H1 (cell line): ENCODE measurements at regions not wholly inside any gene's neighbourhood (a gene's known extent, or its start where the extent isn't known, plus 50 kb on each side); places are given as distances from the start of the nearest gene placed in this dataset.

Source experiments
- CTCF ChIA-PET: fragments of 300-600 bp; sonication (Branson Sonifier 250); formaldehyde crosslinking; loops from one replicate; lab custom pipeline; 2021; ENCODE audit not compliant: partially characterized antibody; lab: Charles Lee
- POLR2A ChIA-PET: fragments of 300-600 bp; sonication (Branson Sonifier 250); formaldehyde crosslinking; loops from one replicate; lab custom pipeline; 2021; ENCODE audit warnings: inconsistent platforms; ENCODE audit not compliant: partially characterized antibody; lab: Charles Lee
- DNase-seq, 2 experiments: peaks; one replicate each; pipeline versions ENCODE4 v3.0.0 to v3.0.0-alpha.2; 2010 to 2022; ENCODE audit warnings: low spot score in 2 of 2, low read depth in 1 of 2, mixed read lengths in 1 of 2
- FAIRE-seq: peaks from 2 replicates; lab custom pipeline; 2011; peaks lifted over from hg19 to GRCh38; lab: Jason Lieb, UNC
- H2AFZ ChIP-seq: 2 replicates; pipeline ENCODE4 v1.8.1; 2012; ENCODE audit warnings: low read length, inconsistent platforms
- H2AK5ac ChIP-seq: 2 replicates; pipeline ENCODE4 v1.6.1; 2013; ENCODE audit warnings: low read depth, low read length
- H2BK120ac ChIP-seq: replicated peaks from 2 replicates; pipeline ENCODE3; 2013; ENCODE audit warnings: low read depth, low read length, inconsistent platforms
- H2BK12ac ChIP-seq: 2 replicates; pipeline ENCODE4 v1.6.1; 2013; ENCODE audit warnings: low read depth, low read length
- H2BK15ac ChIP-seq: 2 replicates; pipeline ENCODE4 v1.6.1; 2013; ENCODE audit warnings: low read length
- H2BK20ac ChIP-seq: 2 replicates; pipeline ENCODE4 v1.6.1; 2013; ENCODE audit warnings: low read length
- H2BK5ac ChIP-seq: 2 replicates; pipeline ENCODE4 v1.6.1; 2013; ENCODE audit warnings: low read depth, low read length
- H3K14ac ChIP-seq: 2 replicates; pipeline ENCODE4 v1.6.1; 2013; ENCODE audit warnings: inconsistent platforms; ENCODE audit not compliant: insufficient read length
- H3K18ac ChIP-seq: 2 replicates; pipeline ENCODE4 v1.6.1; 2013; ENCODE audit warnings: low read length; ENCODE audit errors: extremely low read depth
- H3K23ac ChIP-seq: 2 replicates; pipeline ENCODE4 v1.6.1; 2013; ENCODE audit warnings: inconsistent platforms; ENCODE audit not compliant: insufficient read length
- H3K23me2 ChIP-seq: 2 replicates; pipeline ENCODE4 v1.6.1; 2013; ENCODE audit warnings: low read depth, low read length
- H3K27ac ChIP-seq: 2 replicates; pipeline ENCODE4 v1.6.1; 2011; ENCODE audit warnings: low read depth, low read length, inconsistent platforms
- H3K27me3 ChIP-seq, 4 experiments: replicated peaks in 1 of 4; 1 replicate in 1 of 4; 2 replicates in 3 of 4; pipeline versions ENCODE4 v1.6.1 to v1.8.1; 2011 to 2013; ENCODE audit warnings: low read length in 3 of 4, mild to moderate bottlenecking in 3 of 4, inconsistent platforms in 2 of 4, mixed read lengths in 2 of 4, moderate library complexity in 1 of 4; ENCODE audit not compliant: control insufficient read depth in 3 of 4, insufficient read depth in 3 of 4; ENCODE audit errors: extremely low read depth in 1 of 4
- H3K36me3 ChIP-seq, 4 experiments: 2 replicates each; pipeline versions ENCODE4 v1.6.1 to v1.8.1; 2011 to 2013; ENCODE audit warnings: mild to moderate bottlenecking in 4 of 4, low read length in 3 of 4, moderate library complexity in 2 of 4, control low read depth in 1 of 4, inconsistent platforms in 1 of 4; ENCODE audit not compliant: insufficient read depth in 4 of 4, control insufficient read depth in 2 of 4
- H3K4ac ChIP-seq: replicated peaks from 2 replicates; pipeline ENCODE3; 2013; ENCODE audit warnings: low read length, low read depth, mixed read lengths, inconsistent platforms; ENCODE audit not compliant: insufficient read length
- H3K4me1 ChIP-seq, 4 experiments: replicated peaks in 1 of 4; 1 replicate in 1 of 4; 2 replicates in 3 of 4; pipeline versions ENCODE4 v1.6.1 to v1.8.1; 2011 to 2013; ENCODE audit warnings: low read length in 3 of 4, inconsistent platforms in 2 of 4, mixed read lengths in 1 of 4; ENCODE audit not compliant: insufficient read depth in 4 of 4, control insufficient read depth in 3 of 4
- H3K4me2 ChIP-seq, 2 experiments: 2 replicates each; pipeline versions ENCODE4 v1.6.1 to v1.8.1; 2011 to 2013; ENCODE audit warnings: low read depth in 2 of 2, low read length in 2 of 2, control low read depth in 1 of 2, inconsistent platforms in 1 of 2, mild to moderate bottlenecking in 1 of 2; ENCODE audit not compliant: insufficient read depth in 1 of 2
- H3K4me3 ChIP-seq, 4 experiments: fragments of 200-600, 300-600 bp in 1 of 4; sonication (generic), shearing (Covaris generic), sonication (Bioruptor Twin) in 1 of 4; 2 replicates each; pipeline versions ENCODE4 v1.5.1 to v1.8.1; 2011 to 2016; ENCODE audit warnings: low read length in 4 of 4, low read depth in 3 of 4, control low read depth in 2 of 4, inconsistent platforms in 2 of 4, mild to moderate bottlenecking in 2 of 4, mixed read lengths in 1 of 4, moderate library complexity in 1 of 4; ENCODE audit not compliant: insufficient read depth in 2 of 4; ENCODE audit errors: extremely low read depth in 1 of 4
- H3K56ac ChIP-seq: replicated peaks from 2 replicates; pipeline ENCODE3; 2013; ENCODE audit warnings: low read depth, mild to moderate bottlenecking, mixed read lengths, low read length, inconsistent platforms; ENCODE audit not compliant: insufficient read length
- H3K79me1 ChIP-seq: 2 replicates; pipeline ENCODE4 v1.6.1; 2013; ENCODE audit warnings: low read depth, low read length, control low read depth
- H3K79me2 ChIP-seq, 2 experiments: 2 replicates each; pipeline versions ENCODE4 v1.6.1 to v1.8.1; 2012 to 2013; ENCODE audit warnings: low read length in 2 of 2, mild to moderate bottlenecking in 2 of 2, inconsistent platforms in 1 of 2; ENCODE audit not compliant: insufficient read depth in 2 of 2, control insufficient read depth in 1 of 2
- H3K9ac ChIP-seq, 4 experiments: replicated peaks in 1 of 4; 1 replicate in 1 of 4; 2 replicates in 3 of 4; pipeline versions ENCODE4 v1.6.1 to v1.8.1; 2011 to 2013; ENCODE audit warnings: low read depth in 3 of 4, low read length in 3 of 4, control low read depth in 2 of 4, mild to moderate bottlenecking in 2 of 4, moderate library complexity in 2 of 4, inconsistent platforms in 1 of 4; ENCODE audit errors: extremely low read depth in 1 of 4
- H3K9me3 ChIP-seq, 2 experiments: 2 replicates each; pipeline versions ENCODE4 v1.6.1 to v1.8.1; 2012 to 2013; ENCODE audit warnings: mild to moderate bottlenecking in 2 of 2, moderate library complexity in 2 of 2, control low read depth in 1 of 2, inconsistent platforms in 1 of 2, low read depth in 1 of 2, low read length in 1 of 2, mixed read lengths in 1 of 2; ENCODE audit not compliant: insufficient read depth in 2 of 2
- H4K20me1 ChIP-seq, 2 experiments: replicated peaks in 1 of 2; 2 replicates each; pipeline versions ENCODE3 to v1.8.1; 2011 to 2013; ENCODE audit warnings: inconsistent platforms in 2 of 2, low read length in 2 of 2, mild to moderate bottlenecking in 1 of 2; ENCODE audit not compliant: insufficient read depth in 2 of 2, control insufficient read depth in 1 of 2
- H4K5ac ChIP-seq: 2 replicates; pipeline ENCODE4 v1.6.1; 2013; ENCODE audit warnings: low read length, low read depth, mixed read lengths, inconsistent platforms; ENCODE audit not compliant: insufficient read length
- H4K8ac ChIP-seq: 2 replicates; pipeline ENCODE4 v1.8.0; 2013; ENCODE audit warnings: mild to moderate bottlenecking, moderate library complexity, low read length, inconsistent platforms; ENCODE audit not compliant: insufficient read depth; ENCODE audit errors: extremely low read depth
- H4K91ac ChIP-seq: replicated peaks from 2 replicates; pipeline ENCODE3; 2013; ENCODE audit warnings: low read length, mixed read lengths, inconsistent platforms; ENCODE audit not compliant: insufficient read length
- CBX8 ChIP-seq: fragments of 300-800, 300-1000 bp; sonication (generic); IDR thresholded peaks from 2 replicates; pipeline ENCODE4 v1.7.1; 2016; ENCODE audit warnings: low read depth, low read length, borderline replicate concordance
- CHD2 ChIP-seq: IDR thresholded peaks from 2 replicates; pipeline ENCODE4 v1.6.1; 2012; ENCODE audit warnings: low read length, improper control_type of control experiment
- EGR1 ChIP-seq: IDR thresholded peaks from 2 replicates; pipeline ENCODE4 v1.6.1; 2011; ENCODE audit warnings: low read depth, low read length, borderline replicate concordance
- FOSL1 ChIP-seq: IDR thresholded peaks from 2 replicates; pipeline ENCODE4 v1.6.1; 2011; ENCODE audit warnings: mild to moderate bottlenecking, low read depth, low read length, moderate library complexity; ENCODE audit not compliant: insufficient read depth
- RBBP5 ChIP-seq: IDR thresholded peaks from 2 replicates; pipeline ENCODE4 v1.7.1; 2012; ENCODE audit warnings: low read depth, mild to moderate bottlenecking, inconsistent platforms, low read length, moderate library complexity, borderline replicate concordance
- TAF7 ChIP-seq: optimal IDR thresholded peaks from 2 replicates; pipeline ENCODE3; 2011; ENCODE audit warnings: low read depth, mild to moderate bottlenecking, inconsistent platforms, low read length, moderate library complexity, borderline replicate concordance
- WGBS, 2 experiments: shearing (Covaris generic) in 1 of 2; methylation state at CpG; one replicate each; pipeline versions ENCODE4 v1.1.6 to v1.1.7; 2013 to 2015; ENCODE audit warnings: low lambda C conversion rate in 2 of 2, mixed read lengths in 2 of 2, inconsistent platforms in 1 of 2, low coverage in 1 of 2, missing lambda C conversion rate in 1 of 2; ENCODE audit not compliant: insufficient replicate concordance in 2 of 2, insufficient coverage in 1 of 2, insufficient read length in 1 of 2; ENCODE audit errors: extremely low coverage in 1 of 2, missing lambda C conversion rate in 1 of 2; 5-methylcytosine and 5-hydroxymethylcytosine counted together
- TF ChIP-seq, protein P1 (sequence below): IDR thresholded peaks from 2 replicates; pipeline ENCODE4 v1.6.1; 2012; ENCODE audit warnings: inconsistent platforms
- TF ChIP-seq, protein P2 (sequence below), 3 experiments: IDR thresholded peaks; 1 replicate in 2 of 3; 2 replicates in 1 of 3; pipeline versions ENCODE4 v1.5.1 to v1.6.1; 2011; ENCODE audit warnings: low read length in 3 of 3, mild to moderate bottlenecking in 3 of 3, inconsistent platforms in 2 of 3, low read depth in 1 of 3, moderate library complexity in 1 of 3; ENCODE audit not compliant: insufficient read depth in 1 of 3; ENCODE audit errors: control extremely low read depth in 1 of 3

DNA sequence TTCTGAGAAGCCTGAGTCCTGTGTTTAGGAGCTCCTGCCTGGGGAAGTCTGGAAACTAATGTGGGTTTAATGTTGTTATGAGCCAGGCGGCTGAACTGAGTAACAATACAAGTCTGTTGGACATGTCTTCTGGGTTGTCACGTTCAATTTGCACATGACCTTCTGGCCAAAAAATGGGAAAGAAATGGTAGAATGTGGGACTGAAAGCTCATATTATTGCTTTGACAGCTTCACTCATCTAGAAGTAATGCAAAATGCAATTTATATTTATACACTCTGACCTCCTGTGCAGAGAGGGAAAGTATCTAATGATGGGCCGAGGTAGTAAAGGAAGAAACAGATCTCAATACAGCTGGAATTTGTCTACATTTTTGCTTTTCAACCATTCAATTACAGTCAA is 75.8 kb downstream of the NR2F2 start:
- peaks cover 55 to 71% (median 64%) of the 10 kb centered on the region in 4 experiments for H3K27me3 ChIP-seq
- H2BK20ac ChIP-seq = no peak overlapping the region
- H3K56ac ChIP-seq = no peak overlapping the region
- FAIRE-seq (no peak), DNase-seq (no peak)
- POLR2A ChIA-PET = no interaction called here
- no peak overlapping the region for H2AFZ ChIP-seq
- H3K9me3 ChIP-seq = no peaks in the 10 kb centered on the region; a peak in 1 of 4 replicates
- no peak overlapping the region for H2BK12ac ChIP-seq
- H4K8ac ChIP-seq = no peak overlapping the region
- no peak overlapping the region for H3K4ac ChIP-seq
- H2BK120ac ChIP-seq = no peak overlapping the region
- no peak overlapping the region for H3K18ac ChIP-seq
- no peak overlapping the region for H3K4me2 ChIP-seq
- H3K36me3 ChIP-seq = peaks cover 0 to 2% (median 0%) of the 10 kb centered on the region in 4 experiments; a peak in 1 of 8 replicates
- TF ChIP-seq CHD2 = no peak
- TF ChIP-seq, protein P1, sequence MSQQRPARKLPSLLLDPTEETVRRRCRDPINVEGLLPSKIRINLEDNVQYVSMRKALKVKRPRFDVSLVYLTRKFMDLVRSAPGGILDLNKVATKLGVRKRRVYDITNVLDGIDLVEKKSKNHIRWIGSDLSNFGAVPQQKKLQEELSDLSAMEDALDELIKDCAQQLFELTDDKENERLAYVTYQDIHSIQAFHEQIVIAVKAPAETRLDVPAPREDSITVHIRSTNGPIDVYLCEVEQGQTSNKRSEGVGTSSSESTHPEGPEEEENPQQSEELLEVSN = no peak
- TF ChIP-seq, protein P2, sequence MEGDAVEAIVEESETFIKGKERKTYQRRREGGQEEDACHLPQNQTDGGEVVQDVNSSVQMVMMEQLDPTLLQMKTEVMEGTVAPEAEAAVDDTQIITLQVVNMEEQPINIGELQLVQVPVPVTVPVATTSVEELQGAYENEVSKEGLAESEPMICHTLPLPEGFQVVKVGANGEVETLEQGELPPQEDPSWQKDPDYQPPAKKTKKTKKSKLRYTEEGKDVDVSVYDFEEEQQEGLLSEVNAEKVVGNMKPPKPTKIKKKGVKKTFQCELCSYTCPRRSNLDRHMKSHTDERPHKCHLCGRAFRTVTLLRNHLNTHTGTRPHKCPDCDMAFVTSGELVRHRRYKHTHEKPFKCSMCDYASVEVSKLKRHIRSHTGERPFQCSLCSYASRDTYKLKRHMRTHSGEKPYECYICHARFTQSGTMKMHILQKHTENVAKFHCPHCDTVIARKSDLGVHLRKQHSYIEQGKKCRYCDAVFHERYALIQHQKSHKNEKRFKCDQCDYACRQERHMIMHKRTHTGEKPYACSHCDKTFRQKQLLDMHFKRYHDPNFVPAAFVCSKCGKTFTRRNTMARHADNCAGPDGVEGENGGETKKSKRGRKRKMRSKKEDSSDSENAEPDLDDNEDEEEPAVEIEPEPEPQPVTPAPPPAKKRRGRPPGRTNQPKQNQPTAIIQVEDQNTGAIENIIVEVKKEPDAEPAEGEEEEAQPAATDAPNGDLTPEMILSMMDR (IDR thresholded peaks at IDR 0.05; ENCODE audit: control extremely low read depth in 1 of 3, insufficient read depth in 1 of 3, low read depth in 1 of 3, low read length in 3 of 3) = no peak
- no peak for TF ChIP-seq RBBP5
- no peak for TF ChIP-seq TAF7
- no peak for TF ChIP-seq CBX8
- no peak for TF ChIP-seq EGR1
- TF ChIP-seq FOSL1 = no peak
- H2BK15ac ChIP-seq = no peak overlapping the region
- H3K4me3 ChIP-seq = no peak overlapping the region
- CTCF ChIA-PET = interaction anchor here (0.6 to 1.2 kb wide), 7 partner anchors 11 to 69 kb away, joined by 3 to 4 read pairs (median 3); no protein-coding TSS in a partner anchor
- peaks cover 0 to 3% (median 1%) of the 10 kb centered on the region in 4 experiments; a peak in 3 of 7 replicates for H3K4me1 ChIP-seq
- WGBS, 2 experiments = 80% methylated on average over 3 of the region's 3 CpGs; no CpG with 5 or more reads in 1 of the 2 experiments
- no peaks in the 10 kb centered on the region for H3K79me1 ChIP-seq
- H3K9ac ChIP-seq = no peak overlapping the region
- no peak overlapping the region for H4K91ac ChIP-seq
- no peaks in the 10 kb centered on the region for H3K79me2 ChIP-seq
- peaks cover 5 to 14% of the 10 kb centered on the region in 2 experiments for H4K20me1 ChIP-seq
- H3K27ac ChIP-seq = no peak overlapping the region
- no peak overlapping the region for H3K23ac ChIP-seq
- H2AK5ac ChIP-seq = no peak overlapping the region
- H2BK5ac ChIP-seq = no peak overlapping the region
- no peak overlapping the region for H3K14ac ChIP-seq
- no peak overlapping the region for H4K5ac ChIP-seq
- peaks cover 2% of the 10 kb centered on the region; the same call in 1 of the 2 replicates for H3K23me2 ChIP-seq
